KG1 (cell line): ENCODE measurements at regions not wholly inside any gene's neighbourhood (a gene's known extent, or its start where the extent isn't known, plus 50 kb on each side); places are given as distances from the start of the nearest gene placed in this dataset.

Experiments used
- DNase-seq: peaks from one replicate; lab custom pipeline; 2025; lab: John Stamatoyannopoulos, UW

GRCh38 chr9:78502566-78502965 lies 205.6 kb downstream of the PSAT1 start:
- DNase-seq = no peak

- DNase-seq = no peak
Observed at GRCh38 chr9:78505546-78505945, 208.6 kb downstream of the PSAT1 start.

DNA sequence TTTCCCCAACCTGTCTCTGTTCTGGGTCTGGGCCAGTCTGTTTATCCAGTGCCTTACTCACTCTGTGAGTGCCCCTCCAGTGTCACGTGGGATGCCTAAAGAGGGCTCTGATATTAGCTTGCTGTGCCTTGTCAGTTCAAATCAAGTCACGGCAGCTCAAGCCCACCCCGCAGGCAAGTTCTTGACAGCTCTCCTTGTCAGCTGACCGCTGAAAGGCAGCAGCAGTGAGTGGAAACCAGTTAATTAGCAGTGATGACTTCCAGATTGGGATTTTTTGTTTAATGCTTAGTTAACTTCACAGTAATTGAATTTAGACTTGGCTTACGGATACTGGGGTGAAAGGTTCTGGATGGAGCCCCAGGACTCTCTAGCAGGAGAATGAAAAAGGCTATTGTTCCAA lies 210.1 kb downstream of the PSAT1 start:
- DNase-seq = no peak

DNA sequence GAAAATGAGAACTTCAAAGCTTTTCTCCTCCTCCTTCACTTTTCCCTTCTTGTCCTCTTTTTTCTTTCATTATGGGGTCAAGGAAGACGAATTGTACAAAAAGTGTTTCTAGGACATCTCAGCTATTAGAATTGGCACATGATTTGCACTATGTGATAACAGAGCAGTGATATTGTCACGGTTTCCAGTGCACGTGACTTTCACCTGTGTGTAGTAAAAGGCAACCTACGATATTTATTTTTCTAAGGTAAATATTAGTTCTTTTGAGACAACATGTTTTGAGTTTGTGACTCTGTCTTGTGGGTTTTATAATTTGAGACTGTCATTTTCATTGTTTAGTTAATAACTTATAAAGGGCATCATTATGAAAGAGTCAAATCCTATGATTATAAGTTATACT lies 213.1 kb downstream of the PSAT1 start:
- no peak for DNase-seq

DNA sequence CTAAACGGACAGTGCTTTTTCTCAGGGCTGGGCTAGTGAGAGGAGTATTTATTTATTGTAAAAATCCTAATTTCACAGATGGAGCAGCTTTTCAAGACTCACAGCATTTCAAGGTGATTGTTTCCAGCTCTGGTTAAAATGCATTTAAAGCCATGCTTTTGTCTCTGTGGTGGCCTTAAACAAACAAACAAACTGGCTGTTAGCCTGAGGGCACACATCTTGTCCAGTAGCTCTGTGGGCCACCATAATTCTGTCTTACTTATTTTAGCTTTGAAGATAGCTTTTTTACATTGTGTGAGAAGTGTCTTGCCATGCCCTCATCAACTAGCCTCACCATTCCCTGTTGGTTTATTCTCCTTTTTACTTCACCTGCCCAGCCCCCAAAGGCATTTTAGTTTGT lies 218.2 kb downstream of the PSAT1 start:
- no peak for DNase-seq

DNA sequence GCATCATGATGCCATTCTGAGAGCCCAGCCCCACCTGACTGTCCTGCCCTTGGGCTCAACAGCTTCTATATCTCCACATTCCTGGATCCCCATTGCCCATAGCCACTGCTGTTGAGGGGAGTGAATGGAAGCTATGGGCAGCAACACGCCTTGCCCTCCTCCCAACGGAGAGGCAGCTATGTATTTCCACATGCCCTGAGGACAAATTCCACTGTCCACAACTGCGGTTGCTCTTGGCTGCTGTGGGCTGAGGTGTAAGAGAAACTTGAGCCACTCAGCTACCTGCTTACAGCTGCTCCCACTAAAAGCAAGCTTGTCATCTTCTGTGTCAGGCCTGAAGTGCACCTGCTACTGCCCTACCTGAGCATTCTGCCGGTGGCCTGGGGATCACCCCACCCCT lies 222.9 kb downstream of the PSAT1 start:
- DNase-seq = no peak

DNA sequence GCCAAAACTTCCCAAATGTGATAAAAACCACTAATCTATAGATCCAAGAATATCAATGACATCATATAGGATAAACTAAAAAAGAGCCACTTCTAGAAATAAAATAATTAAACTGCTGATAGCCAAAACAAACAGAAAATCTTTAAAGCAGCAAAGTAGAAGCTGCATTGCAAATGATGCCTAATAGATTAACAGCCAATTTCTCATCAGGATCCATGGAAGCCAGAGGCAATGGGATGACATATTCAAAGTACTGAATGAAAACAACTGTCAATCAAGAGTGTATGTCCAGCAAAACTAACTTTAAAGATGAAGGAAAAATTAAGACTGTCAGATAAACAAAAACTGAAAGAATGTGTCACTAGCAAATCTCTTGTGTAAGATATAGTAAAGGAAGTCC lies 224.8 kb downstream of the PSAT1 start:
- no peak for DNase-seq

- DNase-seq = no peak
Observed at GRCh38 chr9:78525986-78526560, 229.1 kb downstream of the PSAT1 start.

GRCh38 chr9:78533500-78533899 lies 236.6 kb downstream of the PSAT1 start:
- no peak for DNase-seq

GRCh38 chr9:78539188-78539587 lies 242.3 kb downstream of the PSAT1 start:
- no peak for DNase-seq

DNA sequence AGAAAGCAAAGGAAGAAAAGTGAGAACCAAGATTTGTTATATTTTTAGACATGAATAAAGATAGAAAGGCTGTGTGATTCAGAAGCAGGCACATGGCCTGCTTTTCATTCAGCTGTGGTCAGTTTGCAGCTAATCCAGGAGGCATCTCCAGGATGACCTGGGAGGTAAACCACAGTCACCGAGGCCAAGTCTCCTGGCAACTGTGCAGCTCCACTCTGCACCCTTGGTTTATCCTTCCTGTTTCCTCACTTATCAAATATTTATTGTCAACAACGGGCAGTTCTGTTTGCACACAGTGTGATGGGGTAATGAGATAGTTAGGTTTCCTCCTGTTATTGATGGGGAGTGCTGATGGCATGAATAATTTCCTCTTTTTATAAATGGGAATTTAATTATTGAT lies 243.0 kb downstream of the PSAT1 start:
- DNase-seq = no peak

- DNase-seq = no peak
Observed at GRCh38 chr9:78541868-78542443, 245.0 kb downstream of the PSAT1 start.

DNA sequence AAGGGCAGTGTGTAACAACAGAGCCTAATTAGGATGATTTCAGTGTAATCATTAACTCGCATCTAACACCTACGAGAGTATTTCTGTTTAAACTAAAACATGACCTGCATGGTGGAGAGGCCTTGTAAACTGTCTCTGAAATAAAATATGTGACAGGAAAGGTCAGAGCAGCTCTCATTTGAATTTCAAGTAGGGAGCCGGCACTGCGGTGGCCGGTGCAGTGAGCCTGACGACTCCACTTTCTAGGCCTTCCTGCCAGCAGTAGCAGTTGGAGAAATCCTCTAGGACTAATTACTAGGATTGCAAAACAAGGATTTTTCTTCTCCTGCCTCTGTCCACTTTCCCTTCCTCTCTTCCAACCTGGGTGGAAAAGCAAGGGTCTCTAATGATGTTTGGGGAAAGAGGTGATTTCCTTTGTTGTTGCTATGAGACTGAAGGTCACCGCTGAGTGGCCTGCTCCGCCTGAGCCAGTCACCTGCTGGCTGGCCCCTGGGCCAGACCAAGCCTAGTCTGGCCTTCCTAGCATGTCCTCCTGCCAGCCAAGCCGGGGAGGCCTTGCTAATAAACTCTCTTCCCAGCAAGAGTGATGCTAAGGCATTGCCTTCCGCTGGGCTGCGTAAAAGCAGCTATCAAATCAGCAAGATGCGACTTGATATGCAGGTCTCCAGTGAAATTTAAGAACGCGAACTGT lies 245.7 kb downstream of the PSAT1 start:
- no peak for DNase-seq

- no peak for DNase-seq
Observed at GRCh38 chr9:78543353-78543752, 246.4 kb downstream of the PSAT1 start.

- DNase-seq = no peak
Observed at GRCh38 chr9:78544230-78544629, 247.3 kb downstream of the PSAT1 start.

GRCh38 chr9:78547831-78548230 lies 250.9 kb downstream of the PSAT1 start:
- no peak for DNase-seq

DNA sequence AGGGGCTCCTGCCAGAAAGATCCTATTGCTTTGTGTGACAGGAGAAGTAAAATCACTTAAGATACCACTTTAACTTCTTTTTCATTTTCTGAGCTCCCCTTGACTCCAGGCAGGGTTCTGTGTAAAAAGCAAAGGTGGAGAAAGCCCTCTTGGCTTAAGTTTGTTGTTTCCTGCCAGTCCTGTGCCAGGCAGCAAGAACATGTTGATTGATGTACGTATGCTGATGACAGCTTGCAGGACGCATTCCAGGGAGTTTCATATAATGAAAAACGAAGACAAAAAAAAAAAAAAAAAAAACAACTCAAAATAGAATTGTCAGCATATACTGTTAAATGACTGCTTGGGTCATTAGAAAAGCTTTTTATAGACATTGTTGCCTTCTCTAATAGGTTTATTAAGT lies 251.7 kb downstream of the PSAT1 start:
- DNase-seq = no peak

- DNase-seq = no peak
Observed at GRCh38 chr9:78549711-78550110, 252.8 kb downstream of the PSAT1 start.

DNA sequence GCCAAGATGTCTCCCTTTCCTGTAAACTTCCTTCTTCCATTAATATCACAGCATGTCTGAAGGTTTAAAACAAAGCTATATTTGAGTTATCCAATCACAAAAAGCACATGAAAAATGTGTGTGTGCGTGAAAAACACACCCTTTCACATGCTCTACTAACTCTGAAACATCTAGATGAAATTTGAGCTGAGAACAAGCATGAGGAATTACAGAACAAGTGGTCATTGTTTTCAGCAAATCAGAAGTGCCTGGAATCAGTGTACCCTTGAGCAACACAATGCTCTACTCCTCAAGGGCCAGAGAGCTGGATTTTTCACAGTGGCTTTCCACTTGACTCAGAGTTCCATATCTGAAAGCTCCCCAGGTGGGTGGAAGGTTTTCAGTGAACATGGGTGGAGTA lies 255.9 kb downstream of the PSAT1 start:
- no peak for DNase-seq

DNA sequence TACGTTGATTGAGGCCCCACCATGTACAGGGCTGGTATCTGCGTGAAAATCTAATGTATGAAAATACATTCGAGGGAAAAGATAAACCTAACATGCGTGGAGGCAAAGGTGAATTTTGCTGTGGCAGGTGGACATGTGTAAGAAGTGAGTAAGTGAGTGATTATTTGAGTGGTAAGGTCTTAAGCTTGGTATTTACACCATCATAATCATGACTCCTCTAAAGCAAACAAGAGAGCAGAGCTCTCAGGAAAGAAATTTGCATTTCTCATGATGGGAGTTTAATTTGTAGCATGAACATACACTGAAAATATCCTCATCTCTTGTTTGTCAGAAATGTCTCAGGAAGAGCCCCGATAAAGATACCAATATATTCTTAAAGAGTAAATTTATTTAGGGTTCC lies 260.6 kb downstream of the PSAT1 start:
- DNase-seq = no peak

- DNase-seq = no peak
Observed at GRCh38 chr9:78559449-78559885, 262.5 kb downstream of the PSAT1 start.

GRCh38 chr9:78562021-78562420 lies 265.1 kb downstream of the PSAT1 start:
- DNase-seq = no peak

DNA sequence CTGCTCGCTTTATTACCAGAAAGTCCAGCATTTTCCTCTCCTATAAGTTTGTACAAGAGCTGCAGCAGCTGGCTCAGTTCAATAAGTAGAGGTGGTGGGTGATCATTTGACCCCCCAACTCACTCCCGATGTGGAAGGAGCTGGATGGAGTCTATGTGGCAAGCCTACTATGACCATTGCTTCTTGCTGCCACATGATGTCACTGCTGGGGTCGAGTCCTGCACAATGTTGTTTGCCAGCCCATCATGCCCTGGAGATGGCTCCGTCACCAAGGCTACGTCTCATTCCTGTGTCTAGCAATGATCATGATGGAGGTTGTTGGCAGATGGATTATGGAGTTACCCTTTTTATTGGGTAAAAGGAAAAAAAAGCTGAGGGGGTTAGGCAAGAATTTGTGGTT lies 266.3 kb downstream of the PSAT1 start:
- no peak for DNase-seq

DNA sequence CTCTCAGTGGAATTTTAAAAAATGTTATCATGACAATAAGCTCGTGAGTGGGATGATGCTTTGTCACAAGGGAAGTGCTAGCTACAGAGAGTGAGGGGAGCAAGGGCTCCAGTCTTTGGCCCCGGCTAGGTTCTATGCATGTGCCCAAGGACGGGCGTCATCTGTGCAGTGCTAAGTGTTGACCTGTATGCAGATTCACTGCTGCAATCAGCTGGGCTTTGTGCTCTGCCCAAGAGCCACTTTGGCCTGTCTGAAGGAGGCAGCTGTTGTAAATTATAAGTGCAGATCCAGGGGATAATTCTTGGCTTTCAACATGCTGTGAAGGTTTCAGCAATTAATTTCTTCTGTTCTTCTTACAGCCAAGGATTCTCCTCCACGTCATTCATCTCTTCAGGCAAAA lies 268.6 kb downstream of the PSAT1 start:
- DNase-seq = no peak
